GM19035 (cell line): ENCODE measurements at regions not wholly inside any gene's neighbourhood (a gene's known extent, or its start where the extent isn't known, plus 50 kb on each side); places are given as distances from the start of the nearest gene placed in this dataset.

Experiments
- ATAC-seq: cut with Tn5 transposase; IDR thresholded peaks from one replicate; pipeline ENCODE4 v1.9.1; 2021; ENCODE audit not compliant: unreplicated experiment

GRCh38 chr5:96584712-96585111 lies 77.5 kb upstream of the CAST start:
- ATAC-seq: no peak

GRCh38 chr5:96588539-96588938 lies 73.6 kb upstream of the CAST start:
- ATAC-seq: no peak

- ATAC-seq: no peak
These were observed 71.4 kb upstream of the CAST start for GRCh38 chr5:96590796-96591195.

- ATAC-seq: no peak
These were observed 66.7 kb upstream of the CAST start for GRCh38 chr5:96595300-96596090.

- ATAC-seq: no peak
These were observed 64.6 kb upstream of the CAST start for GRCh38 chr5:96597438-96598020.

GRCh38 chr5:96601200-96601599 lies 61.0 kb upstream of the CAST start:
- no peak for ATAC-seq

GRCh38 chr5:96601715-96602244 lies 60.4 kb upstream of the CAST start:
- ATAC-seq: peak; percentile 87

GRCh38 chr5:96602776-96603175 lies 59.4 kb upstream of the CAST start:
- ATAC-seq: no peak

GRCh38 chr5:96605144-96605837 lies 56.9 kb upstream of the CAST start:
- no peak for ATAC-seq

- ATAC-seq: no peak
These were observed 52.8 kb upstream of the CAST start for GRCh38 chr5:96609369-96609768.

- no peak for ATAC-seq
These were observed 51.4 kb upstream of the CAST start for GRCh38 chr5:96610747-96611146.

GRCh38 chr5:96611946-96612345 lies 50.2 kb upstream of the CAST start:
- ATAC-seq: no peak
